Muscle layer of colon (tissue), 2 donors: ENCODE measurements at regions not wholly inside any gene's neighbourhood (a gene's known extent, or its start where the extent isn't known, plus 50 kb on each side); places are given as distances from the start of the nearest gene placed in this dataset.

Experiments used
- H3K27ac ChIP-seq: one replicate; pipeline ENCODE4 v1.7.0; 2013; ENCODE audit warnings: low read depth, mild to moderate bottlenecking, low read length, moderate library complexity
- H3K27me3 ChIP-seq, 2 donors: one replicate each; pipeline ENCODE4 v1.7.0; 2013; ENCODE audit warnings: low read length in 2 of 2, mild to moderate bottlenecking in 2 of 2; ENCODE audit not compliant: insufficient read depth in 2 of 2, control insufficient read depth in 1 of 2
- H3K36me3 ChIP-seq: one replicate; pipeline ENCODE4 v1.7.0; 2013; ENCODE audit warnings: mild to moderate bottlenecking, low read length; ENCODE audit not compliant: insufficient read depth
- H3K4me1 ChIP-seq: one replicate; pipeline ENCODE4 v1.7.0; 2013; ENCODE audit warnings: mild to moderate bottlenecking, low read length; ENCODE audit not compliant: insufficient read depth
- H3K4me3 ChIP-seq, 2 donors: one replicate each; pipeline ENCODE4 v1.7.0; 2013; ENCODE audit warnings: low read length in 2 of 2, low read depth in 1 of 2, mild to moderate bottlenecking in 1 of 2, moderate library complexity in 1 of 2
- H3K9ac ChIP-seq: one replicate; pipeline ENCODE4 v1.7.0; 2013; ENCODE audit warnings: low read length
- H3K9me3 ChIP-seq: one replicate; pipeline ENCODE4 v1.7.0; 2013; ENCODE audit warnings: mild to moderate bottlenecking, low read length
- donor health status: abdominal sarcoma.
- donor health status: Adenocarcinoma of cecum.

DNA sequence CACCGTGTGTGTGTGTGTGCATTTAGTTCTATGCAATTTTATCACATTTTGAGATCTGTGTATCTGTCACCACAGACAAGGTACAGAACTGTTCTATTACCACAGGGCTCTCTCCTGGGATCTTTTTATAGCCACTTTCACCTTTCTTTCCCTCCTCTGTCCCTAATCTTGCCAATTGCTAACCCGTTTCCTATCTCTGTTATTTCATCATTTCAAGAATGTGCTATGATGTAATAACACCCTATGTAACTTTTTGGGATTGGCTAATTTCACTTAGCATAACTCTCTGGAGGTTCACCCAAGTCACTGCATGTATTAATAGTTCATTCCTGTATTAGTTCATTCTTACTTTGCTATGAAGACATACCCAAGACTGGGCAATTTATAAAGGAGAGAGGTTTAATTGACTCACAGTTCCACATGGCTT lies 657.7 kb downstream of the QKI start:
- no peak overlapping the region for H3K27ac ChIP-seq
- H3K9me3 ChIP-seq = no peaks in the 10 kb centered on the region
- no peaks in the 10 kb centered on the region for H3K4me1 ChIP-seq
- H3K27me3 ChIP-seq = no peaks in the 10 kb centered on the region
- no peak overlapping the region for H3K4me3 ChIP-seq
- no peak overlapping the region for H3K9ac ChIP-seq
- no peaks in the 10 kb centered on the region for H3K36me3 ChIP-seq

DNA sequence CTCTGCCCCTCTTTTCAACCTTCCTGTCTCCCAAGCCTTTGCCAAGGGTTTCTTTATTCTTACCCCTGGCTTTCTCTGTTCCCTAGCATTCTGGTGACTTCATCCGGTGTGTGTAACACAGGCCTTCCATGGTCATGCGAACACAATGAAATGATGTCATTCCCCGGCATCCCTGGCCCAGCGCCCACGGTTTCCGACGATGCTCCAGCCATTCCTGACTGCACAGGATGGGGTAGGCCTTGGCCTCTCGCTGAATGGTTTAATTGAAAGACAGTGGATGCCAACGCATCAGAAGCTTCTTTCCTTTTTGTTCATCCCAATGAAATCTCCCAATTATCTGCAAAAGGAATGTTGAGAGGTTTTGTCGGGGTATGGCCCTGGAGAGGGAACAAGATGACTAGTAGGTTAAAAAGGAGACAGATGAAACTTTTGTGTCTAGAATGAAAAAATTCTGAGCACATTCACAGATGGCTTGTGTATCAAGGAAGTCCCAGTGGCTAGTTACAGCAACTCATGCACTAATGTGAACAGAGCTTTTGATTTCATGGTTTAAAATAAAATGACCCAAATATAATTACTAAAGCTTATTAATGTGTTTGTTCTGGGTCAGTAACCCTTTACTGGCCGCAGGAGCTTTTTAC lies 655.0 kb downstream of the QKI start:
- Histone ChIP-seq H3K9ac (no peak overlapping the region), H3K9me3 (no peaks in the 10 kb centered on the region), H3K4me3 (no peak overlapping the region), H3K27me3 (no peaks in the 10 kb centered on the region), H3K4me1 (no peaks in the 10 kb centered on the region), H3K27ac (no peak overlapping the region), H3K36me3 (no peaks in the 10 kb centered on the region)

- Histone ChIP-seq H3K9ac (no peak overlapping the region), H3K4me1 (no peaks in the 10 kb centered on the region), H3K9me3 (no peaks in the 10 kb centered on the region), H3K27me3 (no peaks in the 10 kb centered on the region), H3K27ac (no peak overlapping the region), H3K36me3 (no peaks in the 10 kb centered on the region), H3K4me3 (no peak overlapping the region)
Observed at GRCh38 chr6:164068527-164068926, 654.0 kb downstream of the QKI start.

DNA sequence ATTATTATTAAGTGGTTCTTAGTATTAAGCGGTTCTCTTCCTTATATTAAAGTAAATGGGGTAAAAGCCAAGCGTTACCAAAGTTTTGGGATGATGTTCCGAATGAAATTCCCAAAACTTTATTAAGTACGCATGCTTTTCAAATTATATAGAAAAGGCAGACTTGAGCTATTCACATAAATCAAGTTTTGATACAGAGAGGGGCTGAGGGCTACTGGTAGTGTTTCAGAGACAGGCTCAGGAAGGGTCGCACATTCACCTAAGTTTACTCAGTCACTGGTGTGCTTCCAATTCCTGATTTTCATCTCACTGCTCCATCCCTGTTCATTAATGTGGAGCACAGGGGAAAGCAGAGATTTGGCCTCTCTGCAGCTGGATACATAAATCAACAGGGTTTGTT lies 652.2 kb downstream of the QKI start:
- Histone ChIP-seq H3K27me3 (no peaks in the 10 kb centered on the region), H3K36me3 (no peaks in the 10 kb centered on the region), H3K4me3 (no peak overlapping the region), H3K4me1 (no peaks in the 10 kb centered on the region), H3K27ac (no peak overlapping the region), H3K9ac (no peak overlapping the region), H3K9me3 (no peaks in the 10 kb centered on the region)

- Histone ChIP-seq H3K9ac (no peak overlapping the region), H3K9me3 (no peaks in the 10 kb centered on the region), H3K27me3 (no peaks in the 10 kb centered on the region), H3K4me1 (no peaks in the 10 kb centered on the region), H3K4me3 (no peak overlapping the region), H3K27ac (no peak overlapping the region), H3K36me3 (no peaks in the 10 kb centered on the region)
Observed at GRCh38 chr6:164066335-164066734, 651.8 kb downstream of the QKI start.

- H3K4me3 ChIP-seq = no peak overlapping the region
- H3K27ac ChIP-seq = no peak overlapping the region
Observed at GRCh38 chr6:164063346-164063745, 648.8 kb downstream of the QKI start.

DNA sequence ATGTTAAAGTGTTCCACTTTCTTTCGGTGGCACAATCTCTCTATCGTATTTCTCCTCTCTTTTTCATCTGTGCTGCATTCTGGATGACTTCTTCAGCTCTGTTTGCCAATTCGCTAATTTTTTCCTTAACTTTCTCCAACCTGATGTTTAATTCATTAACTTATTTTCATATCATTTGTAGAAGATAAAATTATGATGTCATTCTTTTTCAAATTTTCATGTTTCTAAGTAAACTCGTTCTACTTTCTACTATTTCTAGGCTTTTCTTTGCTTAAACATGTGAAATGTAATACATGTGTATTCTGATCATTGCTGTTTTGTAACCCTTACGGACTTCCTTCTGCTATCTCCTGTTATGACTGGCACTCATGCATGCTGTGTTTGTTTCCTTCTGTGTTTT lies 648.4 kb downstream of the QKI start:
- H3K9ac ChIP-seq = no peak overlapping the region
- no peaks in the 10 kb centered on the region for H3K9me3 ChIP-seq
- no peaks in the 10 kb centered on the region for H3K4me1 ChIP-seq
- no peaks in the 10 kb centered on the region for H3K36me3 ChIP-seq
- no peaks in the 10 kb centered on the region for H3K27me3 ChIP-seq
- no peak overlapping the region for H3K27ac ChIP-seq
- H3K4me3 ChIP-seq = no peak overlapping the region

More at GRCh38 chr6:164063346-164063745, 648.8 kb downstream of the QKI start:
- H3K9me3 ChIP-seq = no peaks in the 10 kb centered on the region
- H3K36me3 ChIP-seq = no peaks in the 10 kb centered on the region
- H3K9ac ChIP-seq = no peak overlapping the region
- no peaks in the 10 kb centered on the region for H3K4me1 ChIP-seq
- H3K27me3 ChIP-seq = no peaks in the 10 kb centered on the region

DNA sequence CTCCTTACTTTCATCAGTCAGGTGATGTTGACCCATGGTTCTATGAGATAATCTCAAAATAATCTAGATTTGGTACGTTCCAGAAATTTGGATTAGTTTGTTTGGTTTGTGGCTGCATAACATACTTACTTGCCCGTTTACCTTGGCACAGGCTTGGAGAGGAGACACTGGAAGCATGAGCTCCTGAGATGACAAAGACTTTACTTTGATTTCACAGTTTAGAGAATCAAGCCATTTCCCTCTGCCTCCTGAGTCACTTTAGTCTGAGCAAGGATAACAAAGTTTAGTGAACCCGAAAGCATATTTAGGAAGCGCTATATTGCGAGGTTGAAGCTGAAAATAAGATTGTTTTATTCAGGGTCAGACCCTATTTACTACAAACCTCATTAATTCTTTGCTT lies 643.4 kb downstream of the QKI start:
- H3K4me1 ChIP-seq = no peaks in the 10 kb centered on the region
- no peaks in the 10 kb centered on the region for H3K36me3 ChIP-seq

DNA sequence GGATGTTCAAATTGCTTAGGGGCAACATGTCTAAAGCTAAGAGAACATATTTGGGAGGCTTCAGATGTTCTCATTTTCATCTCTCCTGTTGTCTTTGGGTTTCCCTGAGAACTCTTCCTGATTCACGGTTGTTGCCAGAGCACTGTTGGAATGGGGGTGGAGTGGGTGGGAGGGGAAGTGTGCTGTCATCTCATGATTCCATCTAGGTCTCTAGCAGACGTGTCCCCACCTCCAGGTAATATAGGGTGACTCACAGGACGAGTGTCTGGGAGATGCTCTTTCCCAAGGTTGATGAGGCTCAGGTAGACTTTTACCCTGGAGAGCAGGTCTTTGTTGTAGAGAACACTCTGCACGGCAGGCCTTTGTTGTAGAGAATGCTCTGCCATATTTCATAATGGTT lies 636.9 kb downstream of the QKI start:
- no peak overlapping the region for H3K4me3 ChIP-seq
- no peaks in the 10 kb centered on the region for H3K4me1 ChIP-seq
- no peaks in the 10 kb centered on the region for H3K27me3 ChIP-seq
- H3K27ac ChIP-seq = no peak overlapping the region
- no peaks in the 10 kb centered on the region for H3K36me3 ChIP-seq
- H3K9me3 ChIP-seq = no peaks in the 10 kb centered on the region
- no peak overlapping the region for H3K9ac ChIP-seq

More for the DNA sequence above, 643.4 kb downstream of the QKI start:
- Histone ChIP-seq H3K27me3 (no peaks in the 10 kb centered on the region), H3K9ac (no peak overlapping the region), H3K4me3 (no peak overlapping the region), H3K9me3 (no peaks in the 10 kb centered on the region), H3K27ac (no peak overlapping the region)

DNA sequence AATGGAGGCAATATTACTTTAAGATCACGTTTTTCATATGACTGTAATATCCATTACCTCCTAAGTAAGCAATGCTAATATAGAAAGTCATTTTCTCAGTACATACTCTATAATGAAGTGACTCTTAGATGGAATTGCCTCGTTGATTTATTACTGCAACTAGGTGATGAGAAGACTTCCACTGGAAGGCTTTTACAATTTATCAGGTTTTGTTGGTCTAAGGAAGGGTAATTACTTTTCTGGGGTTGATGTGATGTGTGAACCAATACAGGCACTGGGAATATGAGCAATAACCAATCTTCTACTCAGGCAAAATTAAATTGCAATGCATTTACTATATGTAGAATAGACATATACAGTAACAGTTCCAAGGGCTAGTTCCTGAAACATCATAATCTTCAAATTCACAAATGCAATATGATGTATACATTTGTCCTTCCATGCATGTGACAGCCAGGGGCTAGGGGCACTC lies 635.0 kb downstream of the QKI start:
- no peak overlapping the region for H3K27ac ChIP-seq
- no peak overlapping the region for H3K4me3 ChIP-seq

GRCh38 chr6:164048840-164049516 lies 634.5 kb downstream of the QKI start:
- Histone ChIP-seq H3K9me3 (no peaks in the 10 kb centered on the region), H3K9ac (no peak overlapping the region), H3K27me3 (no peaks in the 10 kb centered on the region), H3K36me3 (no peaks in the 10 kb centered on the region), H3K27ac (no peak overlapping the region), H3K4me3 (no peak overlapping the region), H3K4me1 (no peaks in the 10 kb centered on the region)

More for the DNA sequence above, 635.0 kb downstream of the QKI start:
- no peaks in the 10 kb centered on the region for H3K36me3 ChIP-seq
- H3K4me1 ChIP-seq = no peaks in the 10 kb centered on the region
- H3K27me3 ChIP-seq = no peaks in the 10 kb centered on the region
- no peaks in the 10 kb centered on the region for H3K9me3 ChIP-seq
- H3K9ac ChIP-seq = no peak overlapping the region

- Histone ChIP-seq H3K4me3 (no peak overlapping the region), H3K27me3 (no peaks in the 10 kb centered on the region), H3K27ac (no peak overlapping the region), H3K9ac (no peak overlapping the region), H3K9me3 (no peaks in the 10 kb centered on the region), H3K36me3 (no peaks in the 10 kb centered on the region), H3K4me1 (no peaks in the 10 kb centered on the region)
Observed at GRCh38 chr6:164045082-164045481, 630.6 kb downstream of the QKI start.
